CD4-positive, alpha-beta T cell (primary cell): ENCODE measurements at regions not wholly inside any gene's neighbourhood (a gene's known extent, or its start where the extent isn't known, plus 50 kb on each side); places are given as distances from the start of the nearest gene placed in this dataset.

Experiments
- ATAC-seq: fragments of 200-7000 bp; cut with Tn5 transposase; one replicate; pipeline ENCODE4 v1.10.0; 2022; ENCODE audit warnings: mild to moderate bottlenecking; ENCODE audit not compliant: poor library complexity
- CTCF ChIA-PET: fragments of 350-600 bp; sonication (Branson Sonifier 250); formaldehyde crosslinking; loops from one replicate; lab custom pipeline; 2021; ENCODE audit warnings: antibody characterized with exemption, inconsistent platforms; lab: Charles Lee
- POLR2A ChIA-PET: fragments of 350-600 bp; sonication (Branson Sonifier 250); formaldehyde crosslinking; loops from one replicate; lab custom pipeline; 2021; ENCODE audit warnings: antibody characterized with exemption, inconsistent platforms; lab: Charles Lee
- DNase-seq, 14 experiments: peaks; one replicate each; pipeline ENCODE4 v3.0.0-alpha.2; 2013 to 2020; ENCODE audit warnings: mixed read lengths in 2 of 14
- H3K27ac ChIP-seq, 2 donors: one replicate each; pipeline versions ENCODE4 v1.5.1 to v1.7.0; 2013; ENCODE audit warnings: low read length in 2 of 2, low read depth in 1 of 2, mild to moderate bottlenecking in 1 of 2
- H3K27me3 ChIP-seq, 2 experiments: 1 replicate in 1 of 2; 2 replicates in 1 of 2; pipeline versions ENCODE4 v1.6.1 to v1.7.0; 2013; ENCODE audit warnings: low read length in 2 of 2, control low read depth in 1 of 2, mild to moderate bottlenecking in 1 of 2, moderate library complexity in 1 of 2; ENCODE audit not compliant: insufficient read depth in 2 of 2, control insufficient read depth in 1 of 2
- H3K36me3 ChIP-seq: one replicate; pipeline ENCODE4 v1.6.1; 2013; ENCODE audit warnings: low read length, control low read depth; ENCODE audit not compliant: insufficient read depth
- H3K4me1 ChIP-seq: one replicate; pipeline ENCODE4 v1.6.1; 2013; ENCODE audit warnings: low read length, control low read depth; ENCODE audit not compliant: insufficient read depth
- H3K4me3 ChIP-seq: one replicate; pipeline ENCODE4 v1.5.1; 2013; ENCODE audit warnings: mild to moderate bottlenecking, low read length, moderate library complexity
- H3K9me3 ChIP-seq, 2 experiments: 1 replicate in 1 of 2; 2 replicates in 1 of 2; pipeline versions ENCODE4 v1.6.1 to v1.7.0; 2013; ENCODE audit warnings: low read length in 2 of 2, mild to moderate bottlenecking in 2 of 2, control low read depth in 1 of 2, moderate library complexity in 1 of 2; ENCODE audit not compliant: control insufficient read depth in 1 of 2, insufficient read depth in 1 of 2
- H3K27ac Mint-ChIP-seq: one replicate; pipeline ENCODE4 v1.8.0; 2020; ENCODE audit warnings: mixed read lengths
- H3K27me3 Mint-ChIP-seq: one replicate; pipeline ENCODE4 v1.8.0; 2021; ENCODE audit warnings: mixed read lengths
- H3K36me3 Mint-ChIP-seq: one replicate; pipeline ENCODE4 v1.8.0; 2021; ENCODE audit warnings: low read depth, mixed read lengths
- H3K4me1 Mint-ChIP-seq: one replicate; pipeline ENCODE4 v1.8.0; 2021; ENCODE audit warnings: low read depth, mixed read lengths
- H3K4me3 Mint-ChIP-seq: one replicate; pipeline ENCODE4 v1.8.0; 2020; ENCODE audit warnings: mild to moderate bottlenecking, mixed read lengths
- H3K9me3 Mint-ChIP-seq: one replicate; pipeline ENCODE4 v1.8.0; 2020; ENCODE audit warnings: mixed read lengths
- CTCF ChIP-seq: fragments of 200-600 bp; IDR thresholded peaks from one replicate; pipeline ENCODE4 v1.8.0; 2022; ENCODE audit warnings: antibody characterized with exemption, mild to moderate bottlenecking
- intact Hi-C, 2 experiments: fragments of 100-400 bp; cut with DNase I in 1 of 2; cut with micrococcal nuclease in 1 of 2; formaldehyde crosslinking; loops; one replicate each; pipeline versions ENCODE4 v1.15.1 to v1.9.0; 2023 to 2025; cut with DNase I, micrococcal nuclease

GRCh38 chr14:98437113-98437512 lies 834.9 kb downstream of the BCL11B start:
- peaks cover 0 to 13% of the 10 kb centered on the region in 2 experiments for H3K9me3 ChIP-seq
- H3K27me3 ChIP-seq = no peaks in the 10 kb centered on the region
- no peaks in the 10 kb centered on the region for H3K4me1 ChIP-seq
- H3K4me3 ChIP-seq = no peak overlapping the region
- Mint-ChIP-seq H3K27me3 (no peaks in the 10 kb centered on the region), H3K27ac (no peak overlapping the region), H3K9me3 (peaks cover 11% of the 10 kb centered on the region), H3K4me1 (peaks cover 28% of the 10 kb centered on the region), H3K36me3 (no peaks in the 10 kb centered on the region), H3K4me3 (no peak overlapping the region)
- H3K27ac ChIP-seq = no peak overlapping the region
- ATAC-seq (no peak), DNase-seq (no peak)
- POLR2A ChIA-PET = no interaction called here
- no peaks in the 10 kb centered on the region for H3K36me3 ChIP-seq
- intact Hi-C loops = no loop called here
- CTCF ChIA-PET = no interaction called here
- no peak for TF ChIP-seq CTCF

- POLR2A ChIA-PET = interaction anchor here (0.5 to 2.1 kb wide), 19 partner anchors 10 to 901 kb away, joined by 3 to 10 read pairs (median 4); partner anchors contain the start of gene BCL11B
- H3K9me3 Mint-ChIP-seq = peaks cover 4% of the 10 kb centered on the region
- DNase-seq (peak; percentile 27 to 82 (median 48)), ATAC-seq (peak; percentile 97)
- Histone ChIP-seq H3K4me1 (peaks cover 28% of the 10 kb centered on the region), H3K4me3 (no peak overlapping the region), H3K9me3 (no peaks in the 10 kb centered on the region), H3K27ac (peak overlapping the region; percentile 75 to 81), H3K27me3 (no peaks in the 10 kb centered on the region), H3K36me3 (no peaks in the 10 kb centered on the region)
- no peaks in the 10 kb centered on the region for H3K27me3 Mint-ChIP-seq
- peak overlapping the region; percentile 79 for H3K4me3 Mint-ChIP-seq
- H3K36me3 Mint-ChIP-seq = no peaks in the 10 kb centered on the region
- peaks cover 57% of the 10 kb centered on the region for H3K4me1 Mint-ChIP-seq
- no peak for TF ChIP-seq CTCF
- intact Hi-C loops = loop anchor here (2.0 to 10.0 kb wide), 5 partner anchors 219 to 828 kb away; partner anchors contain the start of gene BCL11B (in 1 of the 2)
- H3K27ac Mint-ChIP-seq = no peak overlapping the region
- CTCF ChIA-PET = interaction anchor here (0.8 to 2.1 kb wide), 2 partner anchors 259 to 828 kb away, joined by 3 to 4 read pairs; partner anchors contain the start of gene BCL11B
These were observed 827.9 kb downstream of the BCL11B start for GRCh38 chr14:98444077-98444476.

GRCh38 chr14:98445718-98446117 lies 826.3 kb downstream of the BCL11B start:
- CTCF ChIA-PET = no interaction called here
- no peaks in the 10 kb centered on the region for H3K27me3 Mint-ChIP-seq
- H3K27me3 ChIP-seq = no peaks in the 10 kb centered on the region
- DNase-seq = no peak
- intact Hi-C loops = loop anchor here (2.0 to 10.0 kb wide), 3 partner anchors 221 to 307 kb away; no protein-coding TSS in a partner anchor
- no peaks in the 10 kb centered on the region for H3K36me3 ChIP-seq
- H3K4me3 Mint-ChIP-seq = no peak overlapping the region
- TF ChIP-seq CTCF = no peak
- H3K36me3 Mint-ChIP-seq = no peaks in the 10 kb centered on the region
- H3K9me3 ChIP-seq = no peaks in the 10 kb centered on the region
- peaks cover 4% of the 10 kb centered on the region for H3K9me3 Mint-ChIP-seq
- POLR2A ChIA-PET = interaction anchor here (0.9 to 2.1 kb wide), 5 partner anchors 10 to 826 kb away, joined by 3 to 10 read pairs (median 3); partner anchors contain the start of gene BCL11B
- H3K4me1 ChIP-seq = peaks cover 28% of the 10 kb centered on the region
- H3K4me1 Mint-ChIP-seq = peaks cover 57% of the 10 kb centered on the region
- H3K27ac ChIP-seq = no peak overlapping the region
- no peak overlapping the region for H3K4me3 ChIP-seq
- no peak for ATAC-seq
- H3K27ac Mint-ChIP-seq = no peak overlapping the region
